Activated T-cell treated with anti-CD3 and anti-CD28 coated beads, Interleukin-2, amount 50 U/mL, for 72 hours (primary cell): ENCODE measurements at regions not wholly inside any gene's neighbourhood (a gene's known extent, or its start where the extent isn't known, plus 50 kb on each side); places are given as distances from the start of the nearest gene placed in this dataset.
"Not testable (repeated sequence)": the region's sequence is repeated elsewhere in the genome, so short reads cannot be mapped to it uniquely, and the experiment has no call there.

Experiments used
- ATAC-seq, 2 donors: fragments of 150-1000 bp; cut with Tn5 transposase; replicated peaks in 1 of 2; 2 replicates each; pipeline ENCODE4 v1.10.0; 2021; ENCODE audit warnings: moderate library complexity in 2 of 2, mild to moderate bottlenecking in 1 of 2
- DNase-seq, 2 donors: peaks; one replicate each; pipeline ENCODE4 v3.0.0; 2021 to 2022; ENCODE audit warnings: mixed read lengths in 1 of 2
- H3K27ac Mint-ChIP-seq: one replicate; pipeline ENCODE4 v1.8.0; 2022; ENCODE audit warnings: mild to moderate bottlenecking, moderate library complexity, mixed read lengths
- H3K27me3 Mint-ChIP-seq: one replicate; pipeline ENCODE4 v1.8.0; 2022; ENCODE audit warnings: low read depth, mixed read lengths
- H3K36me3 Mint-ChIP-seq, 2 donors: one replicate each; pipeline ENCODE4 v1.8.0; 2022; ENCODE audit warnings: mixed read lengths in 2 of 2, mild to moderate bottlenecking in 1 of 2; ENCODE audit not compliant: insufficient read depth in 2 of 2
- H3K4me1 Mint-ChIP-seq: one replicate; pipeline ENCODE4 v1.8.0; 2022; ENCODE audit warnings: low read depth, mixed read lengths
- H3K4me3 Mint-ChIP-seq, 2 donors: one replicate each; pipeline ENCODE4 v1.8.0; 2022; ENCODE audit warnings: mild to moderate bottlenecking in 2 of 2, mixed read lengths in 2 of 2, moderate library complexity in 2 of 2
- H3K9me3 Mint-ChIP-seq, 2 donors: one replicate each; pipeline ENCODE4 v1.8.0; 2022; ENCODE audit warnings: mixed read lengths in 2 of 2

- ATAC-seq: no peak
These were observed 437.7 kb upstream of the KAZN start for GRCh38 chr1:14160781-14161180.

GRCh38 chr1:14163246-14163645 is 435.2 kb upstream of the KAZN start:
- H3K9me3 Mint-ChIP-seq: peaks cover 1 to 4% of the 10 kb centered on the region in 2 donors
- ATAC-seq (no peak), DNase-seq (no peak)
- no peaks in the 10 kb centered on the region for H3K4me1 Mint-ChIP-seq
- H3K27me3 Mint-ChIP-seq: no peaks in the 10 kb centered on the region
- H3K27ac Mint-ChIP-seq: no peak overlapping the region
- peaks cover 0 to 1% of the 10 kb centered on the region in 2 donors for H3K36me3 Mint-ChIP-seq
- H3K4me3 Mint-ChIP-seq: no peak overlapping the region

More at GRCh38 chr1:14160781-14161180, 437.7 kb upstream of the KAZN start:
- Mint-ChIP-seq H3K27ac (no peak overlapping the region), H3K27me3 (peaks cover 2% of the 10 kb centered on the region), H3K4me1 (no peaks in the 10 kb centered on the region), H3K9me3 (peaks cover 3 to 14% of the 10 kb centered on the region in 2 donors), H3K36me3 (peaks cover 0 to 1% of the 10 kb centered on the region in 2 donors), H3K4me3 (no peak overlapping the region)
- DNase-seq: no peak

GRCh38 chr1:14165371-14165801 is 433.1 kb upstream of the KAZN start:
- peaks cover 0 to 1% of the 10 kb centered on the region in 2 donors for H3K36me3 Mint-ChIP-seq
- peaks cover 0 to 4% of the 10 kb centered on the region in 2 donors for H3K9me3 Mint-ChIP-seq
- ATAC-seq: no peak

GRCh38 chr1:14167884-14168283 is 430.6 kb upstream of the KAZN start:
- no peaks in the 10 kb centered on the region for H3K27me3 Mint-ChIP-seq
- no peak for ATAC-seq
- peaks cover 0 to 1% of the 10 kb centered on the region in 2 donors for H3K36me3 Mint-ChIP-seq
- H3K4me3 Mint-ChIP-seq: no peak overlapping the region
- H3K27ac Mint-ChIP-seq: no peak overlapping the region
- no peak for DNase-seq
- peaks cover 1 to 5% of the 10 kb centered on the region in 2 donors for H3K9me3 Mint-ChIP-seq
- no peaks in the 10 kb centered on the region for H3K4me1 Mint-ChIP-seq

More at GRCh38 chr1:14165371-14165801, 433.1 kb upstream of the KAZN start:
- H3K27ac Mint-ChIP-seq: no peak overlapping the region
- H3K27me3 Mint-ChIP-seq: no peaks in the 10 kb centered on the region
- no peak for DNase-seq
- no peak overlapping the region for H3K4me3 Mint-ChIP-seq
- H3K4me1 Mint-ChIP-seq: no peaks in the 10 kb centered on the region

GRCh38 chr1:14168326-14169063 is 430.0 kb upstream of the KAZN start:
- no peaks in the 10 kb centered on the region for H3K4me1 Mint-ChIP-seq
- no peaks in the 10 kb centered on the region for H3K36me3 Mint-ChIP-seq
- no peaks in the 10 kb centered on the region for H3K27me3 Mint-ChIP-seq
- no peak for ATAC-seq
- H3K27ac Mint-ChIP-seq: no peak overlapping the region
- peaks cover 1 to 5% of the 10 kb centered on the region in 2 donors for H3K9me3 Mint-ChIP-seq
- DNase-seq: no peak
- no peak overlapping the region for H3K4me3 Mint-ChIP-seq

GRCh38 chr1:14173598-14173997 is 424.9 kb upstream of the KAZN start:
- H3K27me3 Mint-ChIP-seq: no peaks in the 10 kb centered on the region
- H3K4me3 Mint-ChIP-seq: no peak overlapping the region
- H3K27ac Mint-ChIP-seq: no peak overlapping the region
- H3K4me1 Mint-ChIP-seq: no peaks in the 10 kb centered on the region
- H3K9me3 Mint-ChIP-seq: peaks cover 1 to 2% of the 10 kb centered on the region in 2 donors
- no peaks in the 10 kb centered on the region for H3K36me3 Mint-ChIP-seq
- no peak for DNase-seq
- no peak for ATAC-seq

GRCh38 chr1:14177866-14178265 is 420.6 kb upstream of the KAZN start:
- not testable (repeated sequence) for H3K36me3 Mint-ChIP-seq, DNase-seq, H3K27me3 Mint-ChIP-seq, H3K27ac Mint-ChIP-seq, H3K4me1 Mint-ChIP-seq, H3K4me3 Mint-ChIP-seq, H3K9me3 Mint-ChIP-seq, ATAC-seq

- no peak for ATAC-seq
These were observed 417.7 kb upstream of the KAZN start for GRCh38 chr1:14180738-14181137.

GRCh38 chr1:14181191-14181795 is 417.2 kb upstream of the KAZN start:
- no peak for DNase-seq
- H3K36me3 Mint-ChIP-seq: no peaks in the 10 kb centered on the region
- peaks cover 7% of the 10 kb centered on the region for H3K4me1 Mint-ChIP-seq
- no peaks in the 10 kb centered on the region for H3K9me3 Mint-ChIP-seq
- H3K27me3 Mint-ChIP-seq: peaks cover 18% of the 10 kb centered on the region
- H3K4me3 Mint-ChIP-seq: no peak overlapping the region
- no peak overlapping the region for H3K27ac Mint-ChIP-seq
- ATAC-seq: no peak

More at GRCh38 chr1:14180738-14181137, 417.7 kb upstream of the KAZN start:
- Mint-ChIP-seq H3K4me3 (no peak overlapping the region), H3K36me3 (no peaks in the 10 kb centered on the region), H3K9me3 (no peaks in the 10 kb centered on the region), H3K27ac (no peak overlapping the region), H3K4me1 (peaks cover 7% of the 10 kb centered on the region), H3K27me3 (peaks cover 18% of the 10 kb centered on the region)
- no peak for DNase-seq

GRCh38 chr1:14182856-14183255 is 415.6 kb upstream of the KAZN start:
- H3K27ac Mint-ChIP-seq: no peak overlapping the region
- no peak overlapping the region for H3K4me3 Mint-ChIP-seq
- H3K9me3 Mint-ChIP-seq: no peaks in the 10 kb centered on the region
- DNase-seq: no peak
- peaks cover 7% of the 10 kb centered on the region for H3K4me1 Mint-ChIP-seq
- no peak for ATAC-seq
- peaks cover 20% of the 10 kb centered on the region for H3K27me3 Mint-ChIP-seq
- H3K36me3 Mint-ChIP-seq: no peaks in the 10 kb centered on the region

- peaks cover 0 to 1% of the 10 kb centered on the region in 2 donors for H3K9me3 Mint-ChIP-seq
- H3K4me1 Mint-ChIP-seq: peaks cover 7% of the 10 kb centered on the region
- no peak overlapping the region for H3K27ac Mint-ChIP-seq
- no peaks in the 10 kb centered on the region for H3K36me3 Mint-ChIP-seq
- H3K4me3 Mint-ChIP-seq: no peak overlapping the region
- DNase-seq (no peak), ATAC-seq (no peak)
- H3K27me3 Mint-ChIP-seq: peaks cover 25% of the 10 kb centered on the region
These were observed 415.2 kb upstream of the KAZN start for GRCh38 chr1:14183329-14183728.

- H3K27me3 Mint-ChIP-seq: peaks cover 26% of the 10 kb centered on the region
- DNase-seq: no peak
- peaks cover 7% of the 10 kb centered on the region for H3K4me1 Mint-ChIP-seq
- H3K27ac Mint-ChIP-seq: no peak overlapping the region
- ATAC-seq: no peak
- no peak overlapping the region for H3K4me3 Mint-ChIP-seq
- H3K9me3 Mint-ChIP-seq: peaks cover 0 to 1% of the 10 kb centered on the region in 2 donors
- no peaks in the 10 kb centered on the region for H3K36me3 Mint-ChIP-seq
These were observed 414.0 kb upstream of the KAZN start for GRCh38 chr1:14184454-14184853.

- H3K4me1 Mint-ChIP-seq: no peaks in the 10 kb centered on the region
- H3K9me3 Mint-ChIP-seq: peaks cover 1 to 4% of the 10 kb centered on the region in 2 donors
These were observed 409.1 kb upstream of the KAZN start for GRCh38 chr1:14189381-14189780.

More at GRCh38 chr1:14189381-14189780, 409.1 kb upstream of the KAZN start:
- Mint-ChIP-seq H3K27me3 (peaks cover 10% of the 10 kb centered on the region), H3K36me3 (peaks cover 0 to 3% of the 10 kb centered on the region in 2 donors), H3K4me3 (no peak overlapping the region), H3K27ac (no peak overlapping the region)
- ATAC-seq (no peak), DNase-seq (no peak)
